SU-DHL-6 (cell line): ENCODE measurements at regions not wholly inside any gene's neighbourhood (a gene's known extent, or its start where the extent isn't known, plus 50 kb on each side); places are given as distances from the start of the nearest gene placed in this dataset.

Source experiments
- H2AFZ ChIP-seq: fragments of 200-600 bp; sonication (generic); 2 replicates; pipeline ENCODE4 v1.6.1; 2014; ENCODE audit warnings: low read depth, mild to moderate bottlenecking, moderate library complexity, mixed read lengths, antibody characterized with exemption, low read length; ENCODE audit not compliant: severe bottlenecking
- H3F3A ChIP-seq: fragments of 200-600 bp; shearing (Covaris generic); 2 replicates; pipeline ENCODE4 v1.6.0; 2016; ENCODE audit warnings: antibody characterized with exemption, mild to moderate bottlenecking; ENCODE audit not compliant: insufficient read depth
- H3K27ac ChIP-seq: fragments of 200-600 bp; sonication (generic); 2 replicates; pipeline ENCODE4 v1.5.1; 2016; ENCODE audit warnings: low read depth, mild to moderate bottlenecking, low read length, moderate library complexity, mixed read lengths
- H3K27me3 ChIP-seq: fragments of 200-600 bp; sonication (generic), shearing (Covaris generic); 2 replicates; pipeline ENCODE4 v1.6.0; 2014; ENCODE audit warnings: mild to moderate bottlenecking, low read length
- H3K36me3 ChIP-seq: fragments of 200-600 bp; sonication (generic); 2 replicates; pipeline ENCODE4 v1.6.1; 2014; ENCODE audit warnings: mild to moderate bottlenecking, low read length, mixed read lengths
- H3K4me2 ChIP-seq: fragments of 300-600, 200-600 bp; shearing (Covaris generic), sonication (generic); 2 replicates; pipeline ENCODE4 v1.6.0; 2014; ENCODE audit warnings: low read length, low read depth, mild to moderate bottlenecking; ENCODE audit not compliant: poor library complexity, severe bottlenecking
- H3K4me3 ChIP-seq: fragments of 200-600 bp; sonication (generic); 2 replicates; pipeline ENCODE4 v1.5.1; 2014; ENCODE audit warnings: antibody characterized with exemption, low read length, mild to moderate bottlenecking, mixed read lengths; ENCODE audit not compliant: insufficient read depth, poor library complexity, severe bottlenecking
- H3K79me2 ChIP-seq: fragments of 200-600 bp; sonication (generic); 2 replicates; pipeline ENCODE4 v1.6.1; 2014; ENCODE audit warnings: mild to moderate bottlenecking, low read length, moderate library complexity; ENCODE audit not compliant: insufficient read depth
- H3K9ac ChIP-seq: fragments of 200-600 bp; sonication (generic); 2 replicates; pipeline ENCODE4 v1.7.0; 2014; ENCODE audit warnings: mild to moderate bottlenecking, low read length
- H3K9me2 ChIP-seq: fragments of 200-600 bp; sonication (generic); replicated peaks from 2 replicates; pipeline ENCODE4 v1.6.1; 2014; ENCODE audit warnings: low read length; ENCODE audit not compliant: insufficient read depth
- H3K9me3 ChIP-seq: fragments of 200-600 bp; sonication (generic); 2 replicates; pipeline ENCODE4 v1.6.1; 2014; ENCODE audit warnings: low read length, mixed read lengths; ENCODE audit not compliant: insufficient read depth
- H4K20me1 ChIP-seq: fragments of 200-600 bp; sonication (generic); 2 replicates; pipeline ENCODE4 v1.6.1; 2014; ENCODE audit warnings: low read depth, mild to moderate bottlenecking, antibody characterized with exemption, low read length, moderate library complexity, mixed read lengths
- CTCF ChIP-seq: fragments of 200-600 bp; sonication (generic); IDR thresholded peaks from one replicate; pipeline ENCODE4 v1.5.1; 2017; ENCODE audit warnings: antibody characterized with exemption, mild to moderate bottlenecking, low read length, moderate library complexity; ENCODE audit not compliant: insufficient read depth, poor library complexity, severe bottlenecking
- EZH2phosphoT487 ChIP-seq: fragments of 200-600 bp; sonication (generic), shearing (Covaris generic); conservative IDR thresholded peaks from 2 replicates; pipeline ENCODE4 v1.6.1; 2018; ENCODE audit warnings: mild to moderate bottlenecking, antibody characterized with exemption, low read length, moderate library complexity, mixed read lengths

DNA sequence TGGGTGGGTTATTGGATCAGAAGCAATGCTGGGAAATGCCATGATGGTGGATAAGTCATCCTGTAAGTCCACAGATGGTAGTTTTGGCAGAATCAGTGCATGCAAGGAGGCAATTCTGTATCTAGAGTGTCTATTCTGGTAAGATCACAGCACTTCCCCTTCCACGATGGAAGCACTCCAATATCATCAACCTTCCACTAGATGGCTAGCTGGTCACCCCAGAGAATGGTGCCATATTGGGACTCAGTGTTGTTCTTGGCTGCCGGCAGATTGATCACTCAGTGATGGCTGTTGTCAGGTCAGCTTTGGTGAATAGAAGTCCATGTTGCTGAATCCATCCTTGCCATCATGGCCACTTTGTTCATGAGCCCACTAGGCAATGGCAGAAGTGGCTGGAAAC is 553.5 kb downstream of the CSNK1G3 start:
- Histone ChIP-seq H3K4me3 (no peak overlapping the region), H3K9me3 (no peaks in the 10 kb centered on the region; the same call in 1 of the 2 replicates), H4K20me1 (no peaks in the 10 kb centered on the region), H3K4me2 (no peak overlapping the region), H3K27me3 (no peaks in the 10 kb centered on the region), H3K27ac (no peak overlapping the region), H2AFZ (no peak overlapping the region), H3F3A (no peaks in the 10 kb centered on the region), H3K9ac (no peak overlapping the region), H3K79me2 (no peaks in the 10 kb centered on the region), H3K9me2 (no peaks in the 10 kb centered on the region), H3K36me3 (no peaks in the 10 kb centered on the region)
- TF ChIP-seq CTCF = no peak
- TF ChIP-seq EZH2phosphoT487 = no peak

DNA sequence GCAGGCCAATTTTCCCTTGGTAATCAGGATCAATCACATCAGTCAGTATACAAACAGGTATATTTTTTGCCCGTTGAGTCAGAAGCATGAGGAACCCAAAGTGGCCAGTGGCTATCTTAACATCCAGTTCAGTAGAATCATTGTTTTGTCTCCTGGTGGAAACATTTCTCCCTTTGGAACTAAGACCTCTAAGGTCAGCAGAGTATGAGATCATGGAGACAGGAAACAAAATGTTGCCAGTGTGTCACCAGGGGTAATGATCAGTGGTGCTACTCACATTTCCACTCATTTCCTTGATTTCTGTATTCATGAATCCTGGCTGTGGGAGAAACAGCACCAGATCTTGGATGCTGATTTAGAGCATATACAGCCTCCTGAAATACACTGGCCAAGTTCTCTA is 553.0 kb downstream of the CSNK1G3 start:
- no peak for TF ChIP-seq EZH2phosphoT487
- TF ChIP-seq CTCF = no peak

DNA sequence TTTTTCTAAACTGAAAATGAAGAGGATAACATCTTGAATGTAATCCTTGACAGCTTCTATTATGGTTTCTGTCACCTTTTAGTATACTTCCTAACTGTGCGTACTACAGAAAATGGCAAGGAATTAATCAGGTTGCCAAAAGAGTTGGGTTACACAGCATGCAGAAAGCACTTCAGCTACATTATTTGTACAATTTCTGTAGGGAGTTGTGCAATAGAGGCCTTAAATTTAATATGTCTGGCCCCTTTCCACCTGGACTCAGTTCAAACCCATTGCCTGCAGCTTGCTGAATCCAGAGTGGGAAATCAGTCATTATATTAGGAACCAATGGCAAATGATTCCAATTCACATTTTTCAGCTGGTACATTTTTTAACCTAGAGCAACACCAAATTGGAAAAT is 549.7 kb downstream of the CSNK1G3 start:
- no peak overlapping the region for H3K27ac ChIP-seq
- H4K20me1 ChIP-seq = no peaks in the 10 kb centered on the region
- no peaks in the 10 kb centered on the region for H3K36me3 ChIP-seq
- no peaks in the 10 kb centered on the region; the same call in 1 of the 2 replicates for H3K9me3 ChIP-seq
- TF ChIP-seq EZH2phosphoT487 = no peak
- no peak for TF ChIP-seq CTCF
- H3K79me2 ChIP-seq = no peaks in the 10 kb centered on the region
- no peaks in the 10 kb centered on the region for H3K9me2 ChIP-seq
- H3K4me2 ChIP-seq = no peak overlapping the region
- no peak overlapping the region for H3K9ac ChIP-seq
- H3K27me3 ChIP-seq = no peaks in the 10 kb centered on the region
- H2AFZ ChIP-seq = no peak overlapping the region
- no peak overlapping the region for H3K4me3 ChIP-seq
- H3F3A ChIP-seq = peaks cover 15% of the 10 kb centered on the region

More for the DNA sequence above, 553.0 kb downstream of the CSNK1G3 start:
- no peak overlapping the region for H2AFZ ChIP-seq
- no peaks in the 10 kb centered on the region for H3F3A ChIP-seq
- no peaks in the 10 kb centered on the region for H3K79me2 ChIP-seq
- no peak overlapping the region for H3K9ac ChIP-seq
- H3K27me3 ChIP-seq = no peaks in the 10 kb centered on the region
- no peaks in the 10 kb centered on the region for H4K20me1 ChIP-seq
- no peak overlapping the region for H3K27ac ChIP-seq
- H3K36me3 ChIP-seq = no peaks in the 10 kb centered on the region
- H3K9me3 ChIP-seq = no peaks in the 10 kb centered on the region; the same call in 1 of the 2 replicates
- no peak overlapping the region for H3K4me3 ChIP-seq
- no peaks in the 10 kb centered on the region for H3K9me2 ChIP-seq
- no peak overlapping the region for H3K4me2 ChIP-seq
